Tibial nerve (tissue), 4 donors: ENCODE measurements at regions not wholly inside any gene's neighbourhood (a gene's known extent, or its start where the extent isn't known, plus 50 kb on each side); places are given as distances from the start of the nearest gene placed in this dataset.

ENCODE experiments used
- DNase-seq, 2 donors: peaks; one replicate each; pipeline ENCODE4 v3.0.0-alpha.2; 2019; ENCODE audit warnings: low spot score in 2 of 2
- H3K27ac ChIP-seq, 4 donors: fragments of 200-600 bp; sonication (generic) in 3 of 4; one replicate each; pipeline ENCODE4 v1.5.1; 2017 to 2019; ENCODE audit warnings: mild to moderate bottlenecking in 1 of 4
- H3K27me3 ChIP-seq, 2 donors: fragments of 200-600 bp; sonication (generic) in 1 of 2; one replicate each; pipeline versions ENCODE4 v1.5.1 to v1.6.0; 2017 to 2019
- H3K36me3 ChIP-seq, 3 donors: fragments of 200-600 bp; sonication (generic); one replicate each; pipeline ENCODE4 v1.5.1; 2018 to 2019
- H3K4me1 ChIP-seq, 4 donors: fragments of 200-600 bp; sonication (generic) in 3 of 4; one replicate each; pipeline ENCODE4 v1.5.1; 2017 to 2019
- H3K4me3 ChIP-seq, 4 donors: fragments of 200-600 bp; sonication (generic) in 3 of 4; one replicate each; pipeline ENCODE4 v1.5.1; 2017 to 2019; ENCODE audit warnings: mild to moderate bottlenecking in 1 of 4, moderate library complexity in 1 of 4
- H3K9me3 ChIP-seq, 4 donors: fragments of 200-600 bp; sonication (generic) in 3 of 4; one replicate each; pipeline ENCODE4 v1.5.1; 2017 to 2019
- EP300 ChIP-seq, 2 donors: sonication (generic); formaldehyde crosslinking; IDR thresholded peaks; one replicate each; pipeline ENCODE4 v1.6.1; 2017; ENCODE audit warnings: antibody characterized with exemption in 2 of 2, mild to moderate bottlenecking in 1 of 2
- POLR2A ChIP-seq, 2 donors: fragments of 450-650 bp; IDR thresholded peaks; one replicate each; pipeline ENCODE4 v1.6.1; 2017; ENCODE audit warnings: antibody characterized with exemption in 2 of 2, mild to moderate bottlenecking in 2 of 2, moderate library complexity in 2 of 2
- WGBS, 2 donors: methylation state at CpG; one replicate each; pipeline ENCODE4 v1.1.5; 2018; 5-methylcytosine and 5-hydroxymethylcytosine counted together
- TF ChIP-seq, protein P1 (sequence below), 5 experiments: fragments of 200-600 bp in 3 of 5; fragments of 450-650 bp in 2 of 5; sonication (generic) in 3 of 5; IDR thresholded peaks; one replicate each; pipeline ENCODE4 v1.5.1; 2016 to 2019; ENCODE audit warnings: antibody characterized with exemption in 5 of 5, mild to moderate bottlenecking in 3 of 5, moderate library complexity in 2 of 5

DNA sequence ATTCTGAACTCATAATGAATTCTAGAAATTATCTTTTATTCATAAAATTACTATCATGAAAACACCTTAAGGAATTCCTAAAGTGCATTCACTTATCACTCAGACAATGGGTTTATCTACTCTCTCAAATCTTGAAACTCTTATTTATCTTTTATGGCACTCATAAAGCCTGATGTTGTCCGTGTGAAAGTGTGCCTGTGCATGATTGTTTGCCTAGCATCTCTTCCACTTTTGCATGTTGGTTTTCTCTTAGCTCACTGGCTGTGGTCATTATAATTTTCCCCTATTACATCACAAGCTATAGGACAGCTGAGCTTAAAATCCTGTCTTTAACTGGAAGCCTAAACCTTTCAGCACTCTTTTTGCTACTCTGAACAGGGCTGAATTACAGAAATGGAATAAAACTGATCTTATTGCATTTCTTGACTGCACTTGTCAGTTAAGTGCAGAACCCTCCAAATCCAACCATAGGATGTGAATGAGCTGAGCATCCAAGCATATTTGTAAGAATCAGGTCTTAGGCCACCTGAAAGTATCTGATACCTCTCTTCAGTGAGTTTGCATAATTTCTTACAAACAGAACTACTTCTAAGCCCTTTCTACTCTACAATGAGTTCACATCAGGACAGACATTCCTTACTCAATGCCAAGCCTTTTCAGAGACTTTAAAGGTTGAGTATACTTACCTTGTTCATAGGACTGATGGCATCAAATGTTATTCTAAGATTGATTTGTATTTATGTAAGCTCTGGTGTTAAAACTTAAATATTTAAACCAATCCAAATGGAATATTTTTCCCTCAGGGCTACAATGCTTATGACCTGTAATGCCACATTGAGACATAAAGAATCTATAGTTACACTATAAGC lies 221.2 kb upstream of the KITLG start:
- H3K27ac ChIP-seq: no peak overlapping the region
- H3K4me1 ChIP-seq: peaks cover 0 to 8% (median 0%) of the 10 kb centered on the region in 4 donors
- peaks cover 0 to 7% (median 0%) of the 10 kb centered on the region in 4 donors for H3K9me3 ChIP-seq
- 49 to 72% methylated on average over 1 of the region's 1 CpG for WGBS, 2 donors
- no peak for DNase-seq
- H3K36me3 ChIP-seq: no peaks in the 10 kb centered on the region
- no peak overlapping the region for H3K4me3 ChIP-seq
- TF ChIP-seq POLR2A (IDR thresholded peaks at IDR 0.05) (no peak), EP300 (IDR thresholded peaks at IDR 0.05) (no peak)
- TF ChIP-seq, protein P1, sequence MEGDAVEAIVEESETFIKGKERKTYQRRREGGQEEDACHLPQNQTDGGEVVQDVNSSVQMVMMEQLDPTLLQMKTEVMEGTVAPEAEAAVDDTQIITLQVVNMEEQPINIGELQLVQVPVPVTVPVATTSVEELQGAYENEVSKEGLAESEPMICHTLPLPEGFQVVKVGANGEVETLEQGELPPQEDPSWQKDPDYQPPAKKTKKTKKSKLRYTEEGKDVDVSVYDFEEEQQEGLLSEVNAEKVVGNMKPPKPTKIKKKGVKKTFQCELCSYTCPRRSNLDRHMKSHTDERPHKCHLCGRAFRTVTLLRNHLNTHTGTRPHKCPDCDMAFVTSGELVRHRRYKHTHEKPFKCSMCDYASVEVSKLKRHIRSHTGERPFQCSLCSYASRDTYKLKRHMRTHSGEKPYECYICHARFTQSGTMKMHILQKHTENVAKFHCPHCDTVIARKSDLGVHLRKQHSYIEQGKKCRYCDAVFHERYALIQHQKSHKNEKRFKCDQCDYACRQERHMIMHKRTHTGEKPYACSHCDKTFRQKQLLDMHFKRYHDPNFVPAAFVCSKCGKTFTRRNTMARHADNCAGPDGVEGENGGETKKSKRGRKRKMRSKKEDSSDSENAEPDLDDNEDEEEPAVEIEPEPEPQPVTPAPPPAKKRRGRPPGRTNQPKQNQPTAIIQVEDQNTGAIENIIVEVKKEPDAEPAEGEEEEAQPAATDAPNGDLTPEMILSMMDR (IDR thresholded peaks at IDR 0.05): no peak
- no peaks in the 10 kb centered on the region for H3K27me3 ChIP-seq

DNA sequence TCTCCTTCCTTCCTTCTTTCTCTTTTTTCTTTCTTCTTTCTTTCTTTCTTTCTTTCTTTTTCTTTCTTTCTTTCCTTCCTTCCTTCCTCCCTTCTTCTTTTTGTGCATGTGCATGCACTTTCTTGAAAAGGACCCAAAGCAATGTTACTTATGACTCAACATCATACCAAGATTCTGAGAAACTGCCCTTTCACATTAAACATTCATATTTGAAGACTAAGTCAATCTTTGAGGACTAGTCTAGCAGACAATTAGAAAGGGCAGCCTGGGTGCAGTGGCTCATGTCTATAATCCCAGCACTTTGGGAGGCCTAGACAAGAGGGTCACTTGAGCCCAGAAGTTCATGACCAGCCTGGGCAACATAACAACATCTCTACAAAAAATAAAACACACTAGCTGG lies 212.8 kb upstream of the KITLG start:
- no peaks in the 10 kb centered on the region for H3K36me3 ChIP-seq
- no peaks in the 10 kb centered on the region for H3K4me1 ChIP-seq
- no peak for DNase-seq
- no peak overlapping the region for H3K4me3 ChIP-seq
- peaks cover 0 to 23% (median 0%) of the 10 kb centered on the region in 4 donors for H3K9me3 ChIP-seq
- no peak for TF ChIP-seq EP300 (IDR thresholded peaks at IDR 0.05)
- TF ChIP-seq POLR2A (IDR thresholded peaks at IDR 0.05): no peak
- TF ChIP-seq, protein P1 (IDR thresholded peaks at IDR 0.05): no peak
- H3K27me3 ChIP-seq: no peaks in the 10 kb centered on the region
- no peak overlapping the region for H3K27ac ChIP-seq

GRCh38 chr12:88790231-88790630 lies 210.0 kb upstream of the KITLG start:
- no peak overlapping the region for H3K4me3 ChIP-seq
- no peak for TF ChIP-seq POLR2A (IDR thresholded peaks at IDR 0.05)
- TF ChIP-seq, protein P1 (IDR thresholded peaks at IDR 0.05): no peak
- TF ChIP-seq EP300 (IDR thresholded peaks at IDR 0.05): no peak
- no peaks in the 10 kb centered on the region for H3K27me3 ChIP-seq
- 50 to 68% methylated on average over 1 of the region's 1 CpG for WGBS, 2 donors
- no peak overlapping the region for H3K27ac ChIP-seq
- no peaks in the 10 kb centered on the region for H3K4me1 ChIP-seq
- H3K36me3 ChIP-seq: no peaks in the 10 kb centered on the region
- no peak for DNase-seq
- H3K9me3 ChIP-seq: peaks cover 0 to 19% (median 0%) of the 10 kb centered on the region in 4 donors

DNA sequence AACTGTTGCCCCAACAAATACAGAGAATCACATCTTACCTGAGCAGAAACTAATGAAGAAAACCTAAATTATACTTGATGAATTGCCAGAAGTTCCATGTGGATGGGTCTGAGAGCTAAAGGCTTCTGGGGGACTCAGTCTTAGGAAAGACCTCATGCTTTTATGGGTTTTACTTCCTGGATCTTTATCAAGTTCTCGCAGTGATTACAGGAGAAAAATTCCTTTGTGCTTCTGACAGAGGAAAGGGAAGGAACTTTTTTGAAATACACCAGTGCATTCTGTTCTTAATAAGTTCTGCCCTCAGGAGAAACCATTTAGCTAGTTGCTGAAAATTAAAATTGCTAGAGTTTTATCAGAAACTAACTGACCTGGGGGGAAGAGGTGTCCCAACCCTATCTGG lies 203.9 kb upstream of the KITLG start:
- DNase-seq: no peak
- TF ChIP-seq, protein P1 (IDR thresholded peaks at IDR 0.05): no peak
- TF ChIP-seq EP300 (IDR thresholded peaks at IDR 0.05): no peak
- TF ChIP-seq POLR2A (IDR thresholded peaks at IDR 0.05): no peak
- no peaks in the 10 kb centered on the region for H3K27me3 ChIP-seq
- 70 to 73% methylated on average over 1 of the region's 1 CpG for WGBS, 2 donors
- no peaks in the 10 kb centered on the region for H3K36me3 ChIP-seq
- no peaks in the 10 kb centered on the region for H3K4me1 ChIP-seq
- H3K4me3 ChIP-seq: no peak overlapping the region
- H3K27ac ChIP-seq: no peak overlapping the region
- no peaks in the 10 kb centered on the region for H3K9me3 ChIP-seq

DNA sequence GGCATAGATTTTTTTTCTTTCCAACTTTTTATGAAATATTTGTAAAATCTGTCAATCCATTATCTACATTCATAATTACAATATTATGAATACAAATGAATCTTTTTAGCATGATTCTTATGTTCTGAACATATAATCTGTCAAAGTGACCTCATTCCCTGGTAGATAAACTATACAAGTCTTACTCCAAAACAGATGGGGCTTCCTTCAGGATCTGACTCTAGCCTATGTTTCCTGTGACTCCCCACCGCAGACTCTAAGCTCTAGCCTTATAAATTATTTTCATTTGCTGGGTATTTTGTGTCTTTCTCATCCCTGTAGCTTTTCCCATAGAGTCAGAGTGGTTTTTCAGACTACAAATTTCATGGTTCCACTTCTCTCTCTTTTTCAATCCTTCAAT lies 202.1 kb upstream of the KITLG start:
- WGBS, 2 donors: 86% methylated on average over 1 of the region's 1 CpG
- Histone ChIP-seq H3K4me1 (no peaks in the 10 kb centered on the region), H3K27me3 (no peaks in the 10 kb centered on the region), H3K9me3 (no peaks in the 10 kb centered on the region), H3K4me3 (no peak overlapping the region), H3K27ac (no peak overlapping the region), H3K36me3 (no peaks in the 10 kb centered on the region)
- DNase-seq: no peak
- TF ChIP-seq, protein P1 (IDR thresholded peaks at IDR 0.05): no peak
- TF ChIP-seq EP300 (IDR thresholded peaks at IDR 0.05): no peak
- TF ChIP-seq POLR2A (IDR thresholded peaks at IDR 0.05): no peak
